Glomerular endothelial cell (primary cell): ENCODE measurements at regions not wholly inside any gene's neighbourhood (a gene's known extent, or its start where the extent isn't known, plus 50 kb on each side); places are given as distances from the start of the nearest gene placed in this dataset.

Experiments
- DNase-seq: peaks from one replicate; pipeline ENCODE4 v3.0.0-alpha.2; 2011; ENCODE audit warnings: low read depth, low spot score; ENCODE audit errors: extremely low read depth

- no peak for DNase-seq
Observed at GRCh38 chr5:88144219-88145001, 124.2 kb downstream of the TMEM161B start.

GRCh38 chr5:88143693-88144218 lies 124.9 kb downstream of the TMEM161B start:
- no peak for DNase-seq

DNA sequence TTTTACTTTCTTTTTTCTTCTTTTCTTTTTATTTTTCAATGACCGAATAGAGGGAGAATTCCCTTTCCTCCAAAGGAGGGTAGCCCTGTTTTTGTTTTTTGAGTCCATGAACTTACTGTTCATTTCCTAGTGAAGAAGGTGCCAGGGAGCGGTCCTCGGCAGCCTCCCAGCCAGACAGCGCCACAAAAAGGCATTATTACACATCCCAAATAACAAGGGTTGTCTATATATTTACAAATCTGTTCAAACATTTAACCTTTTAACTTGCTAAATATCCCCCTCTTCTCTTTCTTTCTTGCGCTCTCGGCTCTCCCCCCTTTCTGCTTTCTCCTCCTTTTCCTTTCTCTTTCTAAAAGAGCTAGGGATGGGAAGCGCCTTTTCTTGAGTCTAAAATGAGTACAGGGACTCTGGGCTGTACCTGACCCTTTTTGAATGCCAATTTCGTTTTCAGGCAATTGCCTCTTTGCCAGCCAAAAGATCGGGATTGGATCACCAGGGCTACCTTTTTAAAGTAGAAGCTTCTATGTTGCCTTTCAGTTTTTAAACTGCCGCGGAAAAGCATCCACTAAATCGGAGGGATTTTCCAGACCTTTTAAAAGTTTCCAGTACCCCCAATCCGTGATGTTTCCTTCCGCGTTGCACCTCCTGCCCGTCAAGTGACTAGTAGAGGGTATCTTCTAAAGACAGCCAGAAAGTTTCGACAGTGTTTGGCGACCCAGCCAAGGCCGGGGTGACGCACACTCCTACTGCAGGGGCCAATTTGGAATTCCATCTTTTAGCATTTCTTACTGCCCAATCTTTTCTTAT lies 125.6 kb downstream of the TMEM161B start:
- DNase-seq, result no peak

DNA sequence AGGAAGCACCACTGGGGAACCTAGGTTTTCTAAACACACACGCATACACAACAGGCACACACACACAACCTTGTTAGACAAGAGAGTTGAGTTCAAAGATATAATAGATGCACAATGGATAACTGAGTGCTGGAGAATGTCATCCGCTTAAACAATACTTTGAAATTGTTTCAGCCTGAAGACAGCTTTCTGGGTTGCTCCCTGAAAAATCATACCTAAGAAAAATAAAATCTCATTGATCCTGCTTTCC lies 126.1 kb downstream of the TMEM161B start:
- DNase-seq, result no peak

GRCh38 chr5:88140856-88141752 lies 127.5 kb downstream of the TMEM161B start:
- peak; percentile 52 for DNase-seq

DNA sequence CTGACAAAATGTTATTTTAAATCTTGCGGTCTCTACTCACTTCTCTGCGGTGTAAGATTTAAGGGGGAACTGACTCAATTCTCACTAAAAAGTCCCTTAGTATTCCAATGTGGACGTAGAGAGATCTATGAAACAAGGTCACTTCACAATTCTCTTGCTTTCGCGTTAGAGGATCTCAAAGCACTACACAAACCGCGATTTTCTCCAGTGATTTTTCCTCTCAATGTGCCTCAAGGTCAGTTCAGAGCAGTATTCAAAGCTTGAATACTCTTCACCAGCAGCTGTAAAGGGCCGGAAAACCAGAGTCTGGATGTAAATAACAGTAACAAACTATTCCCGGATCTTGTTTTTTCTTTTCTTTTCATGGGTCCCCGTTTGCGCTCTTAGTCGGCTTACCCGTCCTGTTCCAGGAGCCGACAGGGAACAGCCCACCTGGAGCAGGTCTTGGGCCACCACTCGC lies 128.2 kb downstream of the TMEM161B start:
- DNase-seq, result no peak

DNA sequence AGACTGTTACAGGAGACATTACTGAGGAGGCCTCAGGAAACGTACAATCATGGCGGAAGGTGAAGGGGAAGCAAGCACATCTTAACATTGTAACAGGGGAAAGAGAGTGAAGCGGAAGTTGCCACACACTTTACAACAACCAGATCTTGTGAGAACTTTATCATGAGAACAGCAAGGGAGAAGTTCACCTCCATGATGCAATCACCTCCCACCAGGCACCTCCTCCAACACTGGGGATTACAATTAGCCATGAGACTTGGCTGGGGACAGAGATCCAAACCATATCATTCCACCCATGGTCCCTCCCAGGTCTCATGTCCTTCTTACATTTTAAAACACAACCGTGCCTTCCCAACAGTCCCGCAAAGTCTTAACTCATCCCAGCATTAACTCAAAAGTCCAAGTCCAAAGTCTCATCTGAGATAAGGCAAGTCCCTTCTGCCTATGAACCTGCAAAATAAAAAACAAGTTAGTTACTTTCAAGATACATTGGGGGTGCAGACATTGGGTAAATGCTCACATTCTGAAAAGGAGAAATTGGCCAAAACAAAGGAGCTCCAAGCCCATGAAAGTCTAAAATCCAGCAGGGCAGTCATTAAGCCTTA lies 138.3 kb downstream of the TMEM161B start:
- no peak for DNase-seq

- DNase-seq, result no peak
Observed at GRCh38 chr5:88128813-88129212, 139.8 kb downstream of the TMEM161B start.

DNA sequence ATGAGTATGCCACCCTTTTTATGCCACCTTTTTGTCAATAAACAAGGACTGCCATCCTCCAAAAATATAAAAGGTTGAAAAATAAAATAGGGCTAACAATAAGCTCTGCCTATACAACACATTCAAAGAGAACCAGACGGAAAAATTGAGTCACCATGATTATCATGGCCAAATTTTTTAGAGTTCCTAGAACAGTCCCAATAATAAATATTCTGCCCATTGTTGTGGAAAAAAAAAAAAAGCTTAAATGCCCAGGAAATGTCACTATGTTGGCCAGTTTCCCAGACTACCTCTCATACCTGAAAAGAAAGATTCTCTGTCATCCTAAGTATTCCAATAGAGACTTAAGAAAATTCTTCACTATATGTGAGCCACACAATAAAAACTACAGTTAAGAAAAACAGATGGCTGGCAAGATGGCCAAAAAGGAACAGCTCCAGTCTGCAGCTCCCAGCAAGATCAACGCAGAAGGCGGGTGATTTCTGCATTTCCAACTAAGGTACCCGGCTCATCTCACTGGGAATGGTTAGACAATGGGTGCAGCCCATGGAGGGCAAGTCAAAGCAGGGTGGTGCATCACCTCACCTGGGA lies 149.0 kb downstream of the TMEM161B start:
- no peak for DNase-seq

- DNase-seq, result no peak
Observed at GRCh38 chr5:88118179-88118578, 150.5 kb downstream of the TMEM161B start.

DNA sequence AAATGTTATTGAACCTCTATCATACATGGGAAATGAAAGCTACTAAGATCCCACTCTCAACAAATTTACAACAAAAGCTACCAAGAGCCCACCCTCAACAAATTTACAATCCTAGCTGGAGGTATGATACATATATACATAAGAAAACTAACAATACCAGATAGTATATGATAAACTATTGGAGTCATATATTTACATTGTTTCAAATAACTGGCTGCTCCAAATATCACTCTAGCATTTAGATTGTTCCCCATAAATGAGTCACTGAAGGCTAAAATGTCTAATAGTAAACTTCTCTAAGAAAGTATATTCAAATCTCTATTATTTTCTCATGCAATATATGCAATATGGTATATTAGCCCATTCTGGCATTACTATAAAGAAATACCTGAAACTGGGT lies 151.1 kb downstream of the TMEM161B start:
- no peak for DNase-seq

DNA sequence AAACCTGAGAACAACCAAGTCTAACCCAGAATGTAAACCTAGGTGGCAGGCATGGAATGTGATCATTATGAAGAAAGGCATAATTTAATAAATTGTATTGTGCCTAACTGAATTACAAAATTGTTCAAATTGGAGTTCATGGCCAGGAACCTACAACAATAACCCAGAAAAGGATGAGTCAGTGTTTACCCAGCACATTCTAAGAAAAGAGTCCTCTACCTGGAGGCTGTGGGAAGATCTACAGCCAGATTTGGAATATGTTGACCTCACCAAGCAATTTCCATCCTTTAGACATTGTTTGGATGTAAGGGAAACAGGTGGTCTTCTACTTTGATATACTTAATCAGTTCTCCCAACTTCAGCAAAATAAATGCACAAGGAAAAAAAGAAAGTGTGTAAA lies 152.2 kb downstream of the TMEM161B start:
- no peak for DNase-seq

- DNase-seq, result no peak
Observed at GRCh38 chr5:88115211-88115610, 153.4 kb downstream of the TMEM161B start.

- no peak for DNase-seq
Observed at GRCh38 chr5:88113429-88113828, 155.2 kb downstream of the TMEM161B start.

DNA sequence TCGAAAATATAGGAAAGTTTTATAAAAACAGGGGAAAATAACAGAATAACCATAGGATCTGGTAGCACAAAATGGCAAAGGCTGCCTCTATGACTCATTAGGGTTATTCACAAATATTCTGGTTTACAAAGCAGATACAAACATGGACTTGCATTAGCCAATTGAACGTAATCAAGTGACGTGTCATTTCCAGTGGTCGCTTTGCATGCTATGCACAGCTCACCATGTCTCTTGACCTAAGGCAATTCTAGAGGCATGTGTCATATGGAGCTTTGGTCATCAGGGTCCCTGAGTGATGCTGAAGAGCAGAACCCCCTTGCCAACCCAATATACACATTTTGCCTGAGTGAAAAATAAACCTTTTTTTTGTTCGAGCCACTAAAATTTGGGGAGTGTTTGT lies 158.8 kb downstream of the TMEM161B start:
- no peak for DNase-seq

DNA sequence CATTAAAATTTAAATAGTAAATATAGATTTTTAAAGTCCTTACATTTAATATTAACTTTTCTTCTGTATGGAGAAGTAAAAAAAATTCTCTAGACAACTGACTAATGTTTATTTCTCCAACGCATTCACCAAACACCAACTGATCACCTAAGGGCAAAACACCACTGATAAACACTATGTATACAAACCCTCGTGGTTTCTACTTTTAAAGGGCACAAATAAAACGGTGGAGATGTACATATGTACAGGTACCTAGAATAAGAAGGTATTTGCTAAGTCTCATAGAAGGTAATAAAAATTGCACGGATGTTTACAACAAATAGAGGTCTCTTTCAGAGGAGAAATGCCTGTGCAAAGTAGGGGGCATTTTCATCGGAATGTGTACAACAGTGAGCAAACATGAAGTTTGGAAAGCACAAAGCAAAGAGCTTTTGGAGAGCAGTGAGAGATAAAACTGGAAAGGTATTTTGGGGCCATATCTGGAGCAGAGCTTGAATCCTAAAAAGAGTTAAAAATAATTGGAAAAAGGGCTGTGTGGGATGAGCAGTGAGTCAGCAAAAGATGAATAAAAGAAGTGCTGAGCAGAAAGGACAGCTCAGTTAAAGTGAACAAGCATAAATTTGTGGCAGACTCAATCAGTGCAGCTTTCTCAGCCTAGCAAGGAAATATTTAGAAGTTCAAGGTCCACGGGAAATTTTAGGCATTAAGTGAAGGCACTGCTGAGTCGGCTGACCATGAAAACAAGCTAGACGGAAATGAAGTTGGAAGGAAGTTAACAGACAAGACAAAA lies 160.0 kb downstream of the TMEM161B start:
- no peak for DNase-seq

DNA sequence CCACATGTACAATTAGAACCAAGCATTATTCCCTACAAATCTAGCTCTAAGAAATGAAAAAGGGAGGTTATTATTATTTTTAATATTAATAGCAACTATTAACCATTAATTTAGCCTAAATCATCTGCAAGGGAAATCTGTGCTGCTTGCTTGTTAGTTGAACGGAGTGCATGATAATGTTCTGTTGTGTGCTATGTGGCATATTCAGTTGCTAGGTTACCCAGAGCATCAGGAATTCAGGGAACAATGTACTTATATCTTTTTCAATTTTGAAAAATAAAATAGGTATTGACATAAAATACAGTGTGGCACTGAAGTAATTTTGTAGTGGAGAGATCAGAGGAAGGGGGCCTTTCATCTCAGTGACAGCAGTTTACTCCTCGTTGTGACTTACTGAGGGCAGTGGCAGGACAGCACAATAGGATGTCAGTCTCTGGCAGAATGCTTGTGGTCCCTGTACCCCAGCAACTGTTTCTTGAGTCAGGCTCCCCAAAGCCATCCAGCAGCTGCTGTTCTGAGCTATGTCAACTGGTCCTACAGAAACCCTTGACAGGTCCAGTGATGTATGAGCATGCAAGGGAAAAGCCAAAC lies 173.6 kb downstream of the TMEM161B start:
- DNase-seq, result no peak

GRCh38 chr5:88094403-88094802 lies 174.2 kb downstream of the TMEM161B start:
- DNase-seq, result no peak

- DNase-seq, result no peak
Observed at GRCh38 chr5:88093765-88094164, 174.9 kb downstream of the TMEM161B start.
